MM.1S (cell line): ENCODE measurements at regions not wholly inside any gene's neighbourhood (a gene's known extent, or its start where the extent isn't known, plus 50 kb on each side); places are given as distances from the start of the nearest gene placed in this dataset.

Source experiments
- EZH2 ChIP-seq: fragments of 300-600 bp; sonication (generic); optimal IDR thresholded peaks from 2 replicates; pipeline ENCODE3; 2017; ENCODE audit warnings: low read depth, mild to moderate bottlenecking, antibody characterized with exemption, low read length, mixed read lengths
- EZH2phosphoT487 ChIP-seq: fragments of 300-600 bp; sonication (generic); IDR thresholded peaks from 2 replicates; pipeline ENCODE4 v1.6.1; 2018; ENCODE audit warnings: antibody characterized with exemption, low read length
- TF ChIP-seq, protein P1 (sequence below): fragments of 300-600 bp; sonication (generic); IDR thresholded peaks from 2 replicates; pipeline ENCODE4 v1.5.1; 2016; ENCODE audit warnings: antibody characterized with exemption, low read length, mixed read lengths

DNA sequence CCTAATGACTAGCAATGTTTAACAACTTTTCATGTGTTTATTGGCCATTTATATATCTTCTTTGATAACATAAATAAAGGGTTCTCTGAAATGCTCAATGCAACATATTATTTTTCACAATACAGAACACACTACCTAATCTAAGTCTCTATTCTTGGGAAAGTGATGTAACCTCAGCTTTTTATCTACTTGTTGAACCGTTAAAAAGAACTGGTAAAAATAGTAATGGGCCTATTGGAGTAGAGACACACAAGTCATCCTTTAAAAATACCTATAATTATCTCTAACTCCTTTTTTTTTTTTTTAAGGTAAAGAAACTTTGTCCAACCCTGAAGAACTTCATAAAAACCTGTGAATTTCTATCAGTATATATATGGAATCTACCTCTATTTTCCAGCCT is 1067.7 kb upstream of the CELF4 start:
- TF ChIP-seq, protein P1, sequence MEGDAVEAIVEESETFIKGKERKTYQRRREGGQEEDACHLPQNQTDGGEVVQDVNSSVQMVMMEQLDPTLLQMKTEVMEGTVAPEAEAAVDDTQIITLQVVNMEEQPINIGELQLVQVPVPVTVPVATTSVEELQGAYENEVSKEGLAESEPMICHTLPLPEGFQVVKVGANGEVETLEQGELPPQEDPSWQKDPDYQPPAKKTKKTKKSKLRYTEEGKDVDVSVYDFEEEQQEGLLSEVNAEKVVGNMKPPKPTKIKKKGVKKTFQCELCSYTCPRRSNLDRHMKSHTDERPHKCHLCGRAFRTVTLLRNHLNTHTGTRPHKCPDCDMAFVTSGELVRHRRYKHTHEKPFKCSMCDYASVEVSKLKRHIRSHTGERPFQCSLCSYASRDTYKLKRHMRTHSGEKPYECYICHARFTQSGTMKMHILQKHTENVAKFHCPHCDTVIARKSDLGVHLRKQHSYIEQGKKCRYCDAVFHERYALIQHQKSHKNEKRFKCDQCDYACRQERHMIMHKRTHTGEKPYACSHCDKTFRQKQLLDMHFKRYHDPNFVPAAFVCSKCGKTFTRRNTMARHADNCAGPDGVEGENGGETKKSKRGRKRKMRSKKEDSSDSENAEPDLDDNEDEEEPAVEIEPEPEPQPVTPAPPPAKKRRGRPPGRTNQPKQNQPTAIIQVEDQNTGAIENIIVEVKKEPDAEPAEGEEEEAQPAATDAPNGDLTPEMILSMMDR, result no peak
- TF ChIP-seq EZH2 (no peak), EZH2phosphoT487 (no peak)
